ENCODE measurements at regions not wholly inside any gene's neighbourhood (a gene's known extent, or its start where the extent isn't known, plus 50 kb on each side); places are given as distances from the start of the nearest gene placed in this dataset.
A peak's percentile ranks its signal among the peaks of the same experiment; 100 is the strongest.

GRCh38 chr6:85363870-85364269, 86.0 kb upstream of the NT5E start:
- Histone ChIP-seq H3K4me3 (ENCODE audit: insufficient read depth in 1 of 2, low read depth in 1 of 2, low read length in 2 of 2) (no peak overlapping the region), H3K4ac (ENCODE audit: low read depth in 1 of 2, low read length in 2 of 2) (no peak overlapping the region), H2AFZ (ENCODE audit: low read depth, low read length) (no peak overlapping the region), H3K36me3 (ENCODE audit: control insufficient read depth in 1 of 2, insufficient read depth in 2 of 2, low read depth in 1 of 2, low read length in 2 of 2) (no peaks in the 10 kb centered on the region), H3K18ac (ENCODE audit: low read depth in 1 of 2, low read length in 2 of 2) (no peak overlapping the region), H3K14ac (ENCODE audit: low read length in 2 of 2) (no peak overlapping the region), H3K4me2 (ENCODE audit: low read length, poor library complexity, severe bottlenecking) (no peak overlapping the region), H3K4me1 (ENCODE audit: control insufficient read depth, insufficient read depth, low read depth, low read length) (peaks cover 7% of the 10 kb centered on the region), H3K79me1 (replicated peaks; ENCODE audit: low read length, poor library complexity, severe bottlenecking) (peaks cover 1% of the 10 kb centered on the region), H4K91ac (ENCODE audit: low read length) (no peak overlapping the region), H2BK120ac (ENCODE audit: low read depth, low read length) (no peak overlapping the region), H2BK15ac (ENCODE audit: low read depth, poor library complexity, severe bottlenecking) (no peak overlapping the region), H2BK12ac (ENCODE audit: low read length in 2 of 2) (no peak overlapping the region), H3K27ac (ENCODE audit: low read length, poor library complexity, severe bottlenecking) (peak overlapping the region; percentile 3), H4K8ac (ENCODE audit: low read length) (no peak overlapping the region), H3K23ac (ENCODE audit: low read length in 2 of 2) (no peak overlapping the region), H3K27me3 (ENCODE audit: control insufficient read depth in 1 of 2, insufficient read depth in 1 of 2, low read length in 2 of 2) (no peaks in the 10 kb centered on the region), H3K9ac (ENCODE audit: low read length) (peak overlapping the region; percentile 38), H2AK5ac (ENCODE audit: low read length, severe bottlenecking) (peak overlapping the region; percentile 20), H3K9me3 (ENCODE audit: control insufficient read depth, low read length) (no peaks in the 10 kb centered on the region), H2BK5ac (ENCODE audit: low read depth, low read length, poor library complexity, severe bottlenecking) (no peak overlapping the region)
- 87% methylated on average over 2 of the region's 2 CpGs for WGBS
- DNase-seq, result no peak

- Histone ChIP-seq H3K36me3 (ENCODE audit: control insufficient read depth in 1 of 2, insufficient read depth in 2 of 2, low read depth in 1 of 2, low read length in 2 of 2) (no peaks in the 10 kb centered on the region), H3K18ac (ENCODE audit: low read depth in 1 of 2, low read length in 2 of 2) (peak overlapping the region in 1 of 2 experiments; percentile 5), H4K91ac (ENCODE audit: low read length) (no peak overlapping the region), H3K27me3 (ENCODE audit: control insufficient read depth in 1 of 2, insufficient read depth in 1 of 2, low read length in 2 of 2) (no peaks in the 10 kb centered on the region), H3K4me2 (ENCODE audit: low read length, poor library complexity, severe bottlenecking) (no peak overlapping the region), H3K4me3 (ENCODE audit: insufficient read depth in 1 of 2, low read depth in 1 of 2, low read length in 2 of 2) (no peak overlapping the region), H3K4ac (ENCODE audit: low read depth in 1 of 2, low read length in 2 of 2) (no peak overlapping the region), H3K27ac (ENCODE audit: low read length, poor library complexity, severe bottlenecking) (peak overlapping the region; percentile 21), H2AFZ (ENCODE audit: low read depth, low read length) (no peak overlapping the region), H2BK5ac (ENCODE audit: low read depth, low read length, poor library complexity, severe bottlenecking) (no peak overlapping the region), H2BK15ac (ENCODE audit: low read depth, poor library complexity, severe bottlenecking) (no peak overlapping the region), H3K9me3 (ENCODE audit: control insufficient read depth, low read length) (no peaks in the 10 kb centered on the region), H3K23ac (ENCODE audit: low read length in 2 of 2) (no peak overlapping the region), H3K9ac (ENCODE audit: low read length) (no peak overlapping the region), H2BK12ac (ENCODE audit: low read length in 2 of 2) (peak overlapping the region in 1 of 2 experiments; percentile 42), H2AK5ac (ENCODE audit: low read length, severe bottlenecking) (peak overlapping the region; percentile 95), H2BK120ac (ENCODE audit: low read depth, low read length) (no peak overlapping the region), H3K79me1 (replicated peaks; ENCODE audit: low read length, poor library complexity, severe bottlenecking) (peaks cover 1% of the 10 kb centered on the region), H3K4me1 (ENCODE audit: control insufficient read depth, insufficient read depth, low read depth, low read length) (peaks cover 7% of the 10 kb centered on the region), H4K8ac (ENCODE audit: low read length) (no peak overlapping the region), H3K14ac (ENCODE audit: low read length in 2 of 2) (no peak overlapping the region)
- DNase-seq, result no peak
- 100% methylated on average over 2 of the region's 2 CpGs for WGBS
Observed at GRCh38 chr6:85362652-85363310, 87.1 kb upstream of the NT5E start.

- no peaks in the 10 kb centered on the region for H3K27me3 ChIP-seq (ENCODE audit: control insufficient read depth in 1 of 2, insufficient read depth in 1 of 2, low read length in 2 of 2)
- WGBS, result 88% methylated on average over 2 of the region's 2 CpGs
Observed at GRCh38 chr6:85361643-85362014, 88.3 kb upstream of the NT5E start.

GRCh38 chr6:85360794-85361642, 88.9 kb upstream of the NT5E start:
- WGBS, result 0% methylated on average over 1 of the region's 1 CpG
- no peaks in the 10 kb centered on the region for H3K27me3 ChIP-seq (ENCODE audit: control insufficient read depth in 1 of 2, insufficient read depth in 1 of 2, low read length in 2 of 2)
- no peak overlapping the region for H4K91ac ChIP-seq (ENCODE audit: low read length)
- H3K18ac ChIP-seq (ENCODE audit: low read depth in 1 of 2, low read length in 2 of 2), result peak overlapping the region in 1 of 2 experiments; percentile 16
- no peak overlapping the region for H2AFZ ChIP-seq (ENCODE audit: low read depth, low read length)
- H3K4me3 ChIP-seq (ENCODE audit: insufficient read depth in 1 of 2, low read depth in 1 of 2, low read length in 2 of 2), result no peak overlapping the region
- H2BK15ac ChIP-seq (ENCODE audit: low read depth, poor library complexity, severe bottlenecking), result no peak overlapping the region
- no peak overlapping the region for H2BK12ac ChIP-seq (ENCODE audit: low read length in 2 of 2)
- peaks cover 1% of the 10 kb centered on the region for H3K79me1 ChIP-seq (replicated peaks; ENCODE audit: low read length, poor library complexity, severe bottlenecking)
- H3K36me3 ChIP-seq (ENCODE audit: control insufficient read depth in 1 of 2, insufficient read depth in 2 of 2, low read depth in 1 of 2, low read length in 2 of 2), result no peaks in the 10 kb centered on the region
- no peak overlapping the region for H2BK120ac ChIP-seq (ENCODE audit: low read depth, low read length)
- peaks cover 7% of the 10 kb centered on the region for H3K4me1 ChIP-seq (ENCODE audit: control insufficient read depth, insufficient read depth, low read depth, low read length)
- H3K4ac ChIP-seq (ENCODE audit: low read depth in 1 of 2, low read length in 2 of 2), result no peak overlapping the region
- no peak overlapping the region for H3K14ac ChIP-seq (ENCODE audit: low read length in 2 of 2)
- H4K8ac ChIP-seq (ENCODE audit: low read length), result no peak overlapping the region
- H3K9ac ChIP-seq (ENCODE audit: low read length), result peak overlapping the region; percentile 58
- H3K4me2 ChIP-seq (ENCODE audit: low read length, poor library complexity, severe bottlenecking), result no peak overlapping the region
- no peak overlapping the region for H3K23ac ChIP-seq (ENCODE audit: low read length in 2 of 2)
- no peak overlapping the region for H2AK5ac ChIP-seq (ENCODE audit: low read length, severe bottlenecking)
- no peaks in the 10 kb centered on the region for H3K9me3 ChIP-seq (ENCODE audit: control insufficient read depth, low read length)
- peak; percentile 94 for DNase-seq
- H3K27ac ChIP-seq (ENCODE audit: low read length, poor library complexity, severe bottlenecking), result peak overlapping the region; percentile 81
- H2BK5ac ChIP-seq (ENCODE audit: low read depth, low read length, poor library complexity, severe bottlenecking), result no peak overlapping the region

More at GRCh38 chr6:85361643-85362014, 88.3 kb upstream of the NT5E start:
- Histone ChIP-seq H3K4ac (ENCODE audit: low read depth in 1 of 2, low read length in 2 of 2) (peak overlapping the region in 1 of 2 experiments; percentile 19), H3K79me1 (replicated peaks; ENCODE audit: low read length, poor library complexity, severe bottlenecking) (peaks cover 1% of the 10 kb centered on the region), H4K91ac (ENCODE audit: low read length) (peak overlapping the region; percentile 52), H2BK5ac (ENCODE audit: low read depth, low read length, poor library complexity, severe bottlenecking) (peak overlapping the region; percentile 11), H2AK5ac (ENCODE audit: low read length, severe bottlenecking) (peak overlapping the region; percentile 6), H3K18ac (ENCODE audit: low read depth in 1 of 2, low read length in 2 of 2) (peak overlapping the region; percentile 58 to 86), H3K36me3 (ENCODE audit: control insufficient read depth in 1 of 2, insufficient read depth in 2 of 2, low read depth in 1 of 2, low read length in 2 of 2) (no peaks in the 10 kb centered on the region), H2AFZ (ENCODE audit: low read depth, low read length) (peak overlapping the region; percentile 6), H3K9me3 (ENCODE audit: control insufficient read depth, low read length) (no peaks in the 10 kb centered on the region), H2BK15ac (ENCODE audit: low read depth, poor library complexity, severe bottlenecking) (no peak overlapping the region), H2BK120ac (ENCODE audit: low read depth, low read length) (no peak overlapping the region), H3K23ac (ENCODE audit: low read length in 2 of 2) (no peak overlapping the region), H3K27ac (ENCODE audit: low read length, poor library complexity, severe bottlenecking) (peak overlapping the region; percentile 81), H2BK12ac (ENCODE audit: low read length in 2 of 2) (peak overlapping the region; percentile 79 to 80), H3K4me1 (ENCODE audit: control insufficient read depth, insufficient read depth, low read depth, low read length) (peaks cover 7% of the 10 kb centered on the region), H3K4me2 (ENCODE audit: low read length, poor library complexity, severe bottlenecking) (no peak overlapping the region), H3K9ac (ENCODE audit: low read length) (peak overlapping the region; percentile 71), H4K8ac (ENCODE audit: low read length) (peak overlapping the region; percentile 45), H3K4me3 (ENCODE audit: insufficient read depth in 1 of 2, low read depth in 1 of 2, low read length in 2 of 2) (no peak overlapping the region), H3K14ac (ENCODE audit: low read length in 2 of 2) (no peak overlapping the region)
- DNase-seq, result no peak

Data from mesenchymal stem cell (in vitro differentiated cells and primary cell).